ENCODE measurements at regions not wholly inside any gene's neighbourhood (a gene's known extent, or its start where the extent isn't known, plus 50 kb on each side); places are given as distances from the start of the nearest gene placed in this dataset.

- TF ChIP-seq ZNF592 (IDR thresholded peaks at IDR 0.05): no peak
Observed at GRCh38 chr20:23161968-23162696, 76.0 kb upstream of the CD93 start (continued).

- no peak overlapping the region for H3K9ac ChIP-seq (ENCODE audit: control insufficient read depth, insufficient read depth, low read length)
- WGBS (ENCODE audit: insufficient coverage, insufficient replicate concordance, low lambda C conversion rate, missing lambda C conversion rate): 30% methylated on average over 16 of the region's 18 CpGs
- TF ChIP-seq SPI1 (IDR thresholded peaks at IDR 0.05; ENCODE audit: borderline replicate concordance, insufficient read depth, low read depth, low read length): peak; percentile 9; the same call in 1 of the 2 replicates
- 0 out of 2 replicates have a peak, but pooled peaks have one; percentile 20 for TF ChIP-seq EED (IDR thresholded peaks at IDR 0.05; ENCODE audit: low read depth)
- no peak for TF ChIP-seq YBX1 (IDR thresholded peaks at IDR 0.05)
- no peaks in the 10 kb centered on the region for H3K9me3 ChIP-seq (replicated peaks; ENCODE audit: control insufficient read depth, insufficient read depth, low read length)
- ATAC-seq (peak; percentile 50), FAIRE-seq (no peak), DNase-seq (ENCODE audit: low read depth, low spot score) (no peak)
- BruUV-seq (replicated peaks): no TSS peak
- ChIA-PET SMC1A (ENCODE audit: uncharacterized antibody, unreplicated experiment) (interaction anchor here (1.1 to 5.9 kb wide), 7 partner anchors 13 to 96 kb away, joined by 3 to 58 read pairs (median 4); no protein-coding TSS in a partner anchor), POLR2A (interaction anchor here (1.2 kb wide), 1 partner anchor 12 kb away, joined by 5 read pairs; no protein-coding TSS in a partner anchor), RAD21 (ENCODE audit: unreplicated experiment) (interaction anchor here (0.6 kb wide), 1 partner anchor 31 kb away, joined by 3 read pairs; no protein-coding TSS in a partner anchor), CTCF (interaction anchor here (0.7 to 1.7 kb wide), 6 partner anchors 9 to 110 kb away, joined by 3 to 6 read pairs (median 4); no protein-coding TSS in a partner anchor)
- H3K79me2 ChIP-seq (ENCODE audit: control insufficient read depth, insufficient read depth, low read length): no peaks in the 10 kb centered on the region
- no peak overlapping the region; the same call in 1 of the 2 replicates for H2AFZ ChIP-seq (ENCODE audit: control insufficient read depth, low read depth, low read length)
- H3K4me2 ChIP-seq (ENCODE audit: control insufficient read depth, insufficient read depth): no peak overlapping the region; the same call in 1 of the 2 replicates
- no peak overlapping the region for H3K27ac ChIP-seq (ENCODE audit: control insufficient read depth, insufficient read depth)
- H3K36me3 ChIP-seq (ENCODE audit: control insufficient read depth in 2 of 2, insufficient read depth in 2 of 2, low read length in 1 of 2): no peaks in the 10 kb centered on the region
- H3K4me3 ChIP-seq: no peak overlapping the region
- no peaks in the 10 kb centered on the region for H3K27me3 ChIP-seq (replicated peaks in 1 of 2; ENCODE audit: control insufficient read depth in 2 of 2, insufficient read depth in 2 of 2, low read length in 1 of 2)
- in situ Hi-C loops (cut with MboI): no loop called here
- H4K20me1 ChIP-seq (ENCODE audit: control insufficient read depth, insufficient read depth): no peaks in the 10 kb centered on the region
- intact Hi-C loops (cut with micrococcal nuclease; ENCODE audit: unreplicated experiment): no loop called here
- H3K4me1 ChIP-seq (ENCODE audit: control insufficient read depth, insufficient read depth, low read length): peaks cover 31% of the 10 kb centered on the region
Observed at GRCh38 chr20:23161244-23161891, 75.2 kb upstream of the CD93 start.

Data from GM12878 (cell line).